ENCODE measurements at regions not wholly inside any gene's neighbourhood (a gene's known extent, or its start where the extent isn't known, plus 50 kb on each side); places are given as distances from the start of the nearest gene placed in this dataset.

DNA sequence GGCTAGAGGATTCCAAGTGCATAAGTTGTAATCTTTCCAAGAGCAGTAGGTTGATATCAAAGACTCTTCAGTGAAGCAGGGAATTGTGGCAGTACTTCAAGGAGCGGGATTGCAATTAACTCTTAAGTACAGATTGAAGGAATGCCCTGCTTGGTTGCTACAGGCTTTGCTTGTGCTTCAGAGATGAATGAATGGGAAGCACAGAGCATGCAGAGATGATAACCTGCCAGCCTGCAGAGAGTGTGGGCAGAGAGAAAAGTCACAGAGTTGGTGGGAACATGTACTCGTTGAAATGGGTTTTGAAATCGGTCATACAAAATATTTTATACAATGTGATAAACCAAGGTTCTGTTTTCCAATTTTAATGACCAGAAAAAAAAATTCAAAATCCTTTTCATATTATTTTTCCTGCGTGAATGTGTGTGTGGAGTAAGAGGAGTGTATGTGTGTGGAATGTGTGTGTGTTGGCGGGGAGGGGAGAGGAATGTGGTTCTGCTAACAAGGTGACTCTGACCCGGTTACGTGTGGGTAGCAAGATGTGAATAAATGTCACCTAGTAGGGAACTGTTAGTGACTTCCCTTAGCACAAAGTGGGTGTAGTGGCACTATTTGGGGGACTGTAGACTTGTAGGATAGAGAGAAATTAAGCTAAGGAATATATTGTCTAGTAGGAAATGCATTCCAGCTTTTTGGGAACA, 697.8 kb downstream of the GATA3 start:
- TF ChIP-seq, protein P1, sequence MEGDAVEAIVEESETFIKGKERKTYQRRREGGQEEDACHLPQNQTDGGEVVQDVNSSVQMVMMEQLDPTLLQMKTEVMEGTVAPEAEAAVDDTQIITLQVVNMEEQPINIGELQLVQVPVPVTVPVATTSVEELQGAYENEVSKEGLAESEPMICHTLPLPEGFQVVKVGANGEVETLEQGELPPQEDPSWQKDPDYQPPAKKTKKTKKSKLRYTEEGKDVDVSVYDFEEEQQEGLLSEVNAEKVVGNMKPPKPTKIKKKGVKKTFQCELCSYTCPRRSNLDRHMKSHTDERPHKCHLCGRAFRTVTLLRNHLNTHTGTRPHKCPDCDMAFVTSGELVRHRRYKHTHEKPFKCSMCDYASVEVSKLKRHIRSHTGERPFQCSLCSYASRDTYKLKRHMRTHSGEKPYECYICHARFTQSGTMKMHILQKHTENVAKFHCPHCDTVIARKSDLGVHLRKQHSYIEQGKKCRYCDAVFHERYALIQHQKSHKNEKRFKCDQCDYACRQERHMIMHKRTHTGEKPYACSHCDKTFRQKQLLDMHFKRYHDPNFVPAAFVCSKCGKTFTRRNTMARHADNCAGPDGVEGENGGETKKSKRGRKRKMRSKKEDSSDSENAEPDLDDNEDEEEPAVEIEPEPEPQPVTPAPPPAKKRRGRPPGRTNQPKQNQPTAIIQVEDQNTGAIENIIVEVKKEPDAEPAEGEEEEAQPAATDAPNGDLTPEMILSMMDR (conservative IDR thresholded peaks at IDR 0.05; ENCODE audit: low read depth, low read length): no peak
- no peak for DNase-seq (ENCODE audit: low read depth)
- no peak overlapping the region for H3K4me3 ChIP-seq (ENCODE audit: low read depth, low read length)

DNA sequence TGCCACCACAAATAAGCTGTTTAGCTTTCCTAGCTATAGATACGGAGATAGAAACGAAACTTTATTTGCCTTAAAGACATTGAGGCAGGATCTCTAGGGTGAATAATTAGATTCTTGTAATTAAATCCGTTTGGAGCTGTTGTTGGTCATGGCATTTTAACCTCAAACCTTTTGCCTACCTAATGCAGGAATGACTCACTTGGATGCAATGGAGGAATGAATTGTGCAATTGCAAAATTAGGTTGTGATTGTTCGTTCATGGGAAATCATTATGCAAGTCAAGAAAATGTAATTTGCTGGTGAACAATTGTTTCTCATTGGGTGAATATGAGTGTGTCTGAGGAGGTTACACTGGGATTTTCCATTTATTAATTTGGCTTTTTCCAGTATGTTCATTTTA, 703.5 kb downstream of the GATA3 start:
- TF ChIP-seq, protein P1 (conservative IDR thresholded peaks at IDR 0.05; ENCODE audit: low read depth, low read length): no peak
- DNase-seq (ENCODE audit: low read depth): peak; percentile 0
- H3K4me3 ChIP-seq (ENCODE audit: low read depth, low read length): no peak overlapping the region

DNA sequence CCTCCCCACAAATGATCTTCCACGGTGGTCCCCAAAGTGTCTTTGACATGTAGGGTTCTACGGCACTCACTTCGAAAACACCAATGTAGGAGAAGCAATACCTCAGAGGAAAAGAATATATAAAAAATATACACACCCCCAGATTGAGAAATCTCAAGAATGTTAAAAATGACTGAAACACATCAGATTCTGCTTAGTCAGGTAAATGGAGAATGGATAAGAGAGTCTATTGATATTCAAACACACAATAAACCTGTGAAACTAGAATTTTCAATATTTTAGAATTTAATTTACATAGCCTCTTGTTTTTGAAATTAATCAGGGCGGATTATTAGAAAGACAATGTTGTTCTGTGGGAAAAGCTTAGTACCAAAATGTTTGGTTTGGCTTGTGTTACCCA, 712.4 kb downstream of the GATA3 start:
- no peak overlapping the region for H3K4me3 ChIP-seq (ENCODE audit: low read depth, low read length)
- DNase-seq (ENCODE audit: low read depth): no peak
- TF ChIP-seq, protein P1 (conservative IDR thresholded peaks at IDR 0.05; ENCODE audit: low read depth, low read length): no peak

DNA sequence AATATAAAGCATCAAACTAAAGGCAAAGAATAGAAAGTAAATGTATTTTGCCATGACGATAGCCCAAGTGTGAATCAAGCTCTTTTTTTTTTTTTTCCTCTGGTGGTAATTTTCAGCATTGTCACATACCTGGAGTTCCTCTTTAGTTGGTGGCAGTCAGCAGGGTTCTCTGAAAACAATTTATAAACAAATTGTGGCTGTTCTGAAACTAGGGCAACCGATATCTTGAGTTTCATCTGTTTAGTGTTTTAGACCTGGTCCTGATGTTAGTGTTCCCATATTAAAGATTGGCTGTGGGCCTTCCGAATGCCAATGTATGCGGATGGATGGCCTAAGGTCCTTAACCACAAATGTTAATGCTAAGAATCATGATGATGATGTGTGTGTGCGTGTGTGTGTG, 713.1 kb downstream of the GATA3 start:
- no peak for DNase-seq (ENCODE audit: low read depth)
- no peak overlapping the region for H3K4me3 ChIP-seq (ENCODE audit: low read depth, low read length)
- TF ChIP-seq, protein P1 (conservative IDR thresholded peaks at IDR 0.05; ENCODE audit: low read depth, low read length): no peak

DNA sequence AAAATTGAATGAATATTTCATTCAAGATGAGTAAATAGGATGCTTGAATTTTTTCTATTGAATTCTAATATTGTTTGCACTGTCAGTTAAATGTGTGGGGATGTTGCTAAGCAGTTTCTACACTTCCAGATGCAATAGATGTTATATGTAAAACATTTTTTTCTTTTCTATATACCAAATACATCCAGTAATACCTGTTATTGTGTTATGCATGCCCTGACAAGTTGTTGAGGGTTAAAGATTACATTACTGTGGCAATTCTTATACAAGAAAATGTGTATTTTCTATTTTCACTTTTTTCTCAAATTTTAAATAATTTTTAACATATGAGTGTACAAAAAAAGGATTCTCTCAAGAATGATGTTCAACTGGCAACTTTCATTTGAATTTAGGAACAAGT, 713.9 kb downstream of the GATA3 start:
- TF ChIP-seq, protein P1 (conservative IDR thresholded peaks at IDR 0.05; ENCODE audit: low read depth, low read length): no peak
- no peak for DNase-seq (ENCODE audit: low read depth)
- H3K4me3 ChIP-seq (ENCODE audit: low read depth, low read length): no peak overlapping the region

DNA sequence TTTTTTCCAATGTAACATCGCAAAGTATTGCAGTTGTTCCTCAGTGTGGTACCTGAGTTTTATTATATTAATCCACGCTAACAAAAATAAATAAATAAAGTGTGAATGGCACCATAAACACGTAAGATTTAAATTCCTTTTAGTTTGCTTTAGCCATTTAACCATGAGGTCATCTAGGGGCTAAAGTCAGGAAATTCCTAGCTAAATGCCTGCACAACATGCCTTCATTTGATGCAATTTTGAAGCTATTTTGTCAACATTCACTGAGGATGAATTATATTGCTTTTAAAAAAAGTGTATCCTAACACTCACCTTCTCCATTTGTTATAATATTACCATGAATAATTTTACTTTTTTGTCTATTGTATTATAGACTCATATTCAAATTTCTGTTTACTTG, 714.4 kb downstream of the GATA3 start:
- TF ChIP-seq, protein P1 (conservative IDR thresholded peaks at IDR 0.05; ENCODE audit: low read depth, low read length): no peak
- no peak overlapping the region for H3K4me3 ChIP-seq (ENCODE audit: low read depth, low read length)
- DNase-seq (ENCODE audit: low read depth): no peak

DNA sequence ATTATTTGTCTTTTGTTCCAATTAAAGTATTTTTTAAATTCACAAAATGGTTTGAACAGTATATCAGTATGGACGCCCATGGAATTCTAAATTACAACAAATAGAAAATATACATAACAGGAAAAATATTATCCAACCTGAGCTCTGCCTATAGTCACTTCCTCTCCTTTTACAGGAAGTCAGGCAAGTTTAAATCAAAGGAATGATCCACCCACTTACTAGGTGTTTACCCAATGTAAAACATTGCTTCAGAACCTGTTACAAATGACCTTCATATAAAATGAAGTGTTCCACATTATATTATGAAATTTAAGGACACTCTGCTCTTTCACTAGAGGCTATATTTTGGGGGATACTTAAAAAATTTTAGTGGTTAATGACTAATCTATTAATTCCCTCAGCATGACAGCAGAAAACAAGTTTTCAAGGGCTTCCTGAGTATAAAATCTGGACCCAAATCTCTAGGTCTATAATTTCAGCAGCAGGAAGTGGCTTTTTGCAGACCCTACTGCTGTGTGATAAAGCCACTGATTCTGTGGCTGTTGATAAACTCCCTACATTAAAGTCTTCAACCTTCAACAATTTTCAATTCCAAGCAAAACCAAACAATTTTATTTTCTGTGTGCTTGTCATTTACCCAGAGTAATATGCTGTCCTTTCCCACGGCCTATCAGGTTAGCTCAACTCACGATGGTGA, 722.6 kb downstream of the GATA3 start:
- no peak for DNase-seq (ENCODE audit: low read depth)
- TF ChIP-seq, protein P1 (conservative IDR thresholded peaks at IDR 0.05; ENCODE audit: low read depth, low read length): no peak

More for the DNA sequence above, 722.6 kb downstream of the GATA3 start:
- H3K4me3 ChIP-seq (ENCODE audit: low read depth, low read length): no peak overlapping the region

All from choroid plexus epithelial cell (primary cell).